HCT116 (cell line): ENCODE measurements at regions not wholly inside any gene's neighbourhood (a gene's known extent, or its start where the extent isn't known, plus 50 kb on each side); places are given as distances from the start of the nearest gene placed in this dataset.

ENCODE experiments used
- ATAC-seq: fragments of 200-7000 bp; cut with Tn5 transposase; 2 replicates; pipeline ENCODE4 v1.9.1; 2020; ENCODE audit warnings: mild to moderate bottlenecking, moderate library complexity
- BruUV-seq: library from RNA; stranded (reverse); fragments of 400-500 nt; replicated peaks from 2 replicates; lab custom pipeline; 2021; lab: Mats Ljungman, UMichigan
- CTCF ChIA-PET: fragments of 300-600 bp; sonication (Branson Sonifier 250); formaldehyde crosslinking; loops from one replicate; lab custom pipeline; 2021; ENCODE audit warnings: antibody characterized with exemption; lab: Charles Lee
- POLR2A ChIA-PET: fragments of 300-600, 350-600 bp; sonication (Branson Sonifier 250); formaldehyde crosslinking; loops from one replicate; lab custom pipeline; 2021; ENCODE audit warnings: antibody characterized with exemption; lab: Charles Lee
- RAD21 ChIA-PET, 2 experiments: fragments of 300-600 bp; sonication (Branson Sonifier 250); formaldehyde crosslinking; loops; one replicate each; lab custom pipeline; 2023; ENCODE audit warnings: low total read pairs in 2 of 2; ENCODE audit not compliant: uncharacterized antibody in 2 of 2, unreplicated experiment in 2 of 2, low non-redundant PET in 1 of 2; lab: Charles Lee
- DNase-seq: peaks from one replicate; pipeline ENCODE4 v3.0.0-alpha.2; 2010; ENCODE audit warnings: low read depth, low spot score
- H2AFZ ChIP-seq: fragments of 200-600 bp; shearing (Covaris generic), sonication (generic); 2 replicates; pipeline ENCODE4 v1.6.1; 2017; ENCODE audit warnings: low read depth, mixed run types, mixed read lengths, antibody characterized with exemption, low read length; ENCODE audit not compliant: poor library complexity, severe bottlenecking
- H3K27ac ChIP-seq: 2 replicates; pipeline ENCODE4 v1.5.1; 2012; ENCODE audit warnings: low read depth, low read length
- H3K27me3 ChIP-seq: fragments of 200-600 bp; sonication (generic); 2 replicates; pipeline ENCODE4 v1.6.1; 2016; ENCODE audit warnings: mixed run types, low read length, mixed read lengths; ENCODE audit not compliant: insufficient read depth
- H3K36me3 ChIP-seq, 2 experiments: fragments of 200-500 bp in 1 of 2; fragments of 200-600 bp in 1 of 2; sonication (Bioruptor generic) in 1 of 2; sonication (generic) in 1 of 2; 2 replicates each; pipeline versions ENCODE4 v1.5.1 to v1.6.1; 2014 to 2016; ENCODE audit warnings: low read length in 2 of 2, inconsistent platforms in 1 of 2, mixed read lengths in 1 of 2, mixed run types in 1 of 2; ENCODE audit not compliant: insufficient read depth in 2 of 2, control insufficient read depth in 1 of 2
- H3K4me1 ChIP-seq, 2 experiments: fragments of 200-600 bp in 1 of 2; sonication (generic) in 1 of 2; 2 replicates each; pipeline versions ENCODE4 v1.5.1 to v1.6.1; 2012 to 2017; ENCODE audit warnings: low read length in 2 of 2, inconsistent platforms in 1 of 2, mild to moderate bottlenecking in 1 of 2, mixed read lengths in 1 of 2, mixed run types in 1 of 2, moderate library complexity in 1 of 2; ENCODE audit not compliant: insufficient read depth in 2 of 2, control insufficient read depth in 1 of 2
- H3K4me2 ChIP-seq: fragments of 200-600 bp; sonication (generic); 2 replicates; pipeline ENCODE4 v1.6.1; 2017; ENCODE audit warnings: mixed run types, low read length, mixed read lengths
- H3K4me3 ChIP-seq, 2 experiments: fragments of 200-600 bp in 1 of 2; sonication (generic) in 1 of 2; replicated peaks in 1 of 2; 2 replicates each; pipeline ENCODE4 v1.5.1; 2011 to 2016; ENCODE audit warnings: low read length in 2 of 2, control low read depth in 1 of 2, low read depth in 1 of 2, mild to moderate bottlenecking in 1 of 2, mixed read lengths in 1 of 2, mixed run types in 1 of 2
- H3K79me2 ChIP-seq: fragments of 200-600 bp; sonication (generic); 2 replicates; pipeline ENCODE4 v1.6.1; 2017; ENCODE audit warnings: mild to moderate bottlenecking, mixed run types, low read length, moderate library complexity, mixed read lengths; ENCODE audit not compliant: insufficient read depth
- H3K9ac ChIP-seq: fragments of 200-600 bp; sonication (generic); 2 replicates; pipeline ENCODE4 v1.6.1; 2016; ENCODE audit warnings: low read length, mixed read lengths
- H3K9me2 ChIP-seq: fragments of 200-600 bp; sonication (generic), shearing (Covaris generic); 2 replicates; pipeline ENCODE4 v1.6.1; 2017; ENCODE audit warnings: mixed run types, mild to moderate bottlenecking, moderate library complexity; ENCODE audit not compliant: insufficient read depth
- H3K9me3 ChIP-seq, 2 experiments: fragments of 200-500 bp in 1 of 2; fragments of 200-600 bp in 1 of 2; sonication (Bioruptor generic) in 1 of 2; sonication (generic) in 1 of 2; 2 replicates each; pipeline ENCODE4 v1.6.1; 2014 to 2017; ENCODE audit warnings: low read length in 2 of 2, mixed read lengths in 2 of 2, inconsistent platforms in 1 of 2, low read depth in 1 of 2, mild to moderate bottlenecking in 1 of 2, mixed run types in 1 of 2, moderate library complexity in 1 of 2; ENCODE audit not compliant: control insufficient read depth in 1 of 2, insufficient read depth in 1 of 2
- H4K20me1 ChIP-seq: fragments of 200-600 bp; sonication (generic), shearing (Covaris generic); 2 replicates; pipeline ENCODE4 v1.6.1; 2017; ENCODE audit warnings: mixed run types, mild to moderate bottlenecking, moderate library complexity; ENCODE audit not compliant: insufficient read depth
- EGR1 ChIP-seq: IDR thresholded peaks from 2 replicates; pipeline ENCODE4 v1.6.1; 2012; ENCODE audit warnings: low read depth
- EZH2phosphoT487 ChIP-seq: fragments of 200-600 bp; IDR thresholded peaks from 2 replicates; pipeline ENCODE4 v1.6.1; 2018; ENCODE audit warnings: antibody characterized with exemption, borderline replicate concordance
- FOSL1 ChIP-seq: IDR thresholded peaks from 2 replicates; pipeline ENCODE4 v1.6.1; 2012; ENCODE audit warnings: low read depth
- SP1 ChIP-seq: IDR thresholded peaks from 2 replicates; pipeline ENCODE4 v1.6.1; 2012; ENCODE audit warnings: low read depth
- intact Hi-C: fragments of 100-400 bp; cut with micrococcal nuclease; formaldehyde crosslinking; loops from 2 replicates; pipeline ENCODE4 v1.10.0; 2022
- TF ChIP-seq, protein P1 (sequence below), 3 experiments: fragments of 200-600 bp in 1 of 3; sonication (generic) in 1 of 3; IDR thresholded peaks in 2 of 3; conservative IDR thresholded peaks in 1 of 3; 2 replicates each; pipeline ENCODE4 v1.5.1; 2012 to 2017; ENCODE audit warnings: low read depth in 2 of 3, low read length in 2 of 3, antibody characterized with exemption in 1 of 3, borderline replicate concordance in 1 of 3, control low read depth in 1 of 3, mild to moderate bottlenecking in 1 of 3, mixed read lengths in 1 of 3, mixed run types in 1 of 3, moderate library complexity in 1 of 3; ENCODE audit not compliant: insufficient read depth in 1 of 3
- TF ChIP-seq, protein P2 (sequence below): IDR thresholded peaks from 2 replicates; pipeline ENCODE4 v1.6.1; 2011; ENCODE audit warnings: mild to moderate bottlenecking, low read length, moderate library complexity; ENCODE audit not compliant: insufficient replicate concordance; ENCODE audit errors: extremely low read depth

DNA sequence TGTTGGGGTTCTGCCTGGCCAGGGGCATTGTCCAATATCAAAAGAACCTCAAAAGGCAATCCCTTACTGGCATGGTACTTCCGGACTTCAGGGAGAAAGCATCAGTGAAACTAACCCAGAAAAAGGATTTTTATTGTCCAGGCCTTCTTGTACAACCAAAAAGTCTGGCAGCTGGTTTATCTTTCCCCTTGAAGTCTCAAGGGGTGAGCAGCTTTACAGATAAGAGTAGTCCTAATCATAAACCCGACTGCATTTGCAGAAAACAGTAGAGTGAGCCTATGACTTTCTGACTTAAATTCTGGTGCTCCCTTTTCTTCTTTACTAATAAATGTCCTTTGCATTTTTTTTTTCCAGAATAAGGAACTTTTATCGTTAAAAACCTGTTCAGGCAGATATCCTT lies 104.0 kb upstream of the CHRM3 start:
- H2AFZ ChIP-seq: no peak overlapping the region
- no peaks in the 10 kb centered on the region for H3K79me2 ChIP-seq
- ChIA-PET RAD21 (no interaction called here), CTCF (no interaction called here), POLR2A (no interaction called here)
- H3K4me2 ChIP-seq: no peak overlapping the region
- no peaks in the 10 kb centered on the region for H3K36me3 ChIP-seq
- H3K27ac ChIP-seq: no peak overlapping the region
- intact Hi-C loops: no loop called here
- TF ChIP-seq EGR1 (no peak), FOSL1 (no peak), EZH2phosphoT487 (no peak), SP1 (no peak)
- TF ChIP-seq, protein P1, sequence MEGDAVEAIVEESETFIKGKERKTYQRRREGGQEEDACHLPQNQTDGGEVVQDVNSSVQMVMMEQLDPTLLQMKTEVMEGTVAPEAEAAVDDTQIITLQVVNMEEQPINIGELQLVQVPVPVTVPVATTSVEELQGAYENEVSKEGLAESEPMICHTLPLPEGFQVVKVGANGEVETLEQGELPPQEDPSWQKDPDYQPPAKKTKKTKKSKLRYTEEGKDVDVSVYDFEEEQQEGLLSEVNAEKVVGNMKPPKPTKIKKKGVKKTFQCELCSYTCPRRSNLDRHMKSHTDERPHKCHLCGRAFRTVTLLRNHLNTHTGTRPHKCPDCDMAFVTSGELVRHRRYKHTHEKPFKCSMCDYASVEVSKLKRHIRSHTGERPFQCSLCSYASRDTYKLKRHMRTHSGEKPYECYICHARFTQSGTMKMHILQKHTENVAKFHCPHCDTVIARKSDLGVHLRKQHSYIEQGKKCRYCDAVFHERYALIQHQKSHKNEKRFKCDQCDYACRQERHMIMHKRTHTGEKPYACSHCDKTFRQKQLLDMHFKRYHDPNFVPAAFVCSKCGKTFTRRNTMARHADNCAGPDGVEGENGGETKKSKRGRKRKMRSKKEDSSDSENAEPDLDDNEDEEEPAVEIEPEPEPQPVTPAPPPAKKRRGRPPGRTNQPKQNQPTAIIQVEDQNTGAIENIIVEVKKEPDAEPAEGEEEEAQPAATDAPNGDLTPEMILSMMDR (IDR thresholded peaks at IDR 0.05 in 2 of 3, conservative IDR thresholded peaks at IDR 0.05 in 1 of 3; ENCODE audit: borderline replicate concordance in 1 of 3, insufficient read depth in 1 of 3, low read depth in 2 of 3, low read length in 2 of 3): no peak
- TF ChIP-seq, protein P2, sequence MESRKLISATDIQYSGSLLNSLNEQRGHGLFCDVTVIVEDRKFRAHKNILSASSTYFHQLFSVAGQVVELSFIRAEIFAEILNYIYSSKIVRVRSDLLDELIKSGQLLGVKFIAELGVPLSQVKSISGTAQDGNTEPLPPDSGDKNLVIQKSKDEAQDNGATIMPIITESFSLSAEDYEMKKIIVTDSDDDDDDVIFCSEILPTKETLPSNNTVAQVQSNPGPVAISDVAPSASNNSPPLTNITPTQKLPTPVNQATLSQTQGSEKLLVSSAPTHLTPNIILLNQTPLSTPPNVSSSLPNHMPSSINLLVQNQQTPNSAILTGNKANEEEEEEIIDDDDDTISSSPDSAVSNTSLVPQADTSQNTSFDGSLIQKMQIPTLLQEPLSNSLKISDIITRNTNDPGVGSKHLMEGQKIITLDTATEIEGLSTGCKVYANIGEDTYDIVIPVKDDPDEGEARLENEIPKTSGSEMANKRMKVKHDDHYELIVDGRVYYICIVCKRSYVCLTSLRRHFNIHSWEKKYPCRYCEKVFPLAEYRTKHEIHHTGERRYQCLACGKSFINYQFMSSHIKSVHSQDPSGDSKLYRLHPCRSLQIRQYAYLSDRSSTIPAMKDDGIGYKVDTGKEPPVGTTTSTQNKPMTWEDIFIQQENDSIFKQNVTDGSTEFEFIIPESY: no peak
- no peaks in the 10 kb centered on the region for H3K4me1 ChIP-seq
- H3K4me3 ChIP-seq: no peak overlapping the region
- no peak for DNase-seq
- H3K27me3 ChIP-seq: no peaks in the 10 kb centered on the region
- no peak overlapping the region for H3K9ac ChIP-seq
- H4K20me1 ChIP-seq: no peaks in the 10 kb centered on the region
- no peaks in the 10 kb centered on the region for H3K9me2 ChIP-seq
- H3K9me3 ChIP-seq: peaks cover 3 to 14% of the 10 kb centered on the region in 2 experiments; a peak in 2 of 4 replicates
- ATAC-seq: no peak
- no TSS peak for BruUV-seq
